ENCODE measurements at regions not wholly inside any gene's neighbourhood (a gene's known extent, or its start where the extent isn't known, plus 50 kb on each side); places are given as distances from the start of the nearest gene placed in this dataset.

GRCh38 chr2:179351057-179351456 is 86.4 kb upstream of the SESTD1 start:
- TF ChIP-seq CTCF (IDR thresholded peaks at IDR 0.05), result no peak
- no peak for TF ChIP-seq POLR2A (IDR thresholded peaks at IDR 0.05)
- TF ChIP-seq EP300 (IDR thresholded peaks at IDR 0.05), result no peak

All from gastroesophageal sphincter (tissue), 3 donors.